Mucosa of gallbladder (tissue), 1 donor: ENCODE measurements at regions not wholly inside any gene's neighbourhood (a gene's known extent, or its start where the extent isn't known, plus 50 kb on each side); places are given as distances from the start of the nearest gene placed in this dataset.

Experiments used
- DNase-seq: peaks from one replicate; pipeline ENCODE4 v3.0.0-alpha.2; 2020; ENCODE audit warnings: low spot score
- donor health status: DM: no; HTN: no; CAD: no.

DNA sequence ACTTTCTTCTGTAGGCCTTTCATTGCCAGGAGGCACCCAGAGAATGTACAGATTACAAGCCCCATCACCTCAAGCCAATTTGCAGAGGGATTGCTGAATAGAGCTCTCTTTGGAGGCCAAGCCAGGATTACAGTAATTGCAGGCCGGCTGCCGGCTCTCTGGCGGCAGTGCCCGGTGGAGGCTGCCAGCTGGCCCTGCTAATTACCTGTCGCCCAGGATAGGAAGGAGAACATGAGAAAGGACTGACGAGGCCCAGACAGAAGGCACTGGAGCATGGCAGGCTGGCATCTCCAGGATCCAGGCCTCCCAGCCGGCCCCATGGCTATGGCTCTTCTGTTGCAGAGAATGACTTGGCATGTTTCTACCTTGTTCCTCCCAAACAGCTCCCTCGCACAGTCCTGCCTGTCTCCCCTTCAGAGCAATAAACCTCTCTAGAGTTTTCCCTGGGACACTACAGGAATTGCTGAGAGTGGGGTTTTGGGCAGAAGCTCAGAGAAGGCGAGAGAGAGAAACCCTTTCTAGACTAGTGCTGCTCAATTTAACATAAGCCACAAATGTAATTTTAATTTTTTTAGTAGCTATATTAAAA is 273.6 kb upstream of the PROK2 start:
- DNase-seq, result no peak

DNA sequence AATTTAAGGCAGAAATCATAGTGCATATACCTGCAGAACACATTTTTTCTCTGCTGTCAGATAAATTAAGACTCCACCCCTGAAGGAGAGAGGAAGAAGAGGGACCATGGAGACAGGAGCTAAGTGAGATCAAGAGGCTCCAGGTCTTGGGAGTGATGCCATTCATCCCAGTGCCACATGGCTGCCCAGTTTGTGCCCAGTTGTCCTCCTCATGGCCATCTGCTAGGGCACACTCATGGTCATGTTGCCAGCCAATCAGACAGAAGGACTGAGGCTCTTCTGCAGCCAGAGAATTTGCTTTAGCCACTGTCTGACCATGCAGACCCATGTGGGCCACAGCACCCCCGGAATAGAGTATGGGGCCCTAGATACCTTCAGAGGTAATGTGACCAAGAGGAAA is 270.5 kb upstream of the PROK2 start:
- DNase-seq, result no peak

DNA sequence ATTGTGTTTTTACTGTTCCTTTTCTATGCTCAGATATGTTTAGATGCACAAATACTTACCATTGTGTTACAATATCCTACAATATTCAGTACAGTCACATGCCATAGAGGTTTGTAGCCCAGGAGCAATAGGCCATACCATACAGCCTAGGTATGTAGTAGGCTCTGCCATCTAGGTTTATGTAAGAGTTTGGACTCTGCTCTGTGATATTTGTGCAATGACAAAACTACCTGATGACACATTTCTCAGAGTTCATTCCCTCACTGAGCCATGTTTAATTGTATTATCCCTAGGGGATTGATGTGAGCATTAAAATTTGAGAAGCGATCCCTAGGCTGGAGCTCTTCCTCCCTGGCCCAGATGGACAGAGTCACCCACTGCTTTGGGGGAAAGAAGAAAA is 270.0 kb upstream of the PROK2 start:
- DNase-seq, result no peak

DNA sequence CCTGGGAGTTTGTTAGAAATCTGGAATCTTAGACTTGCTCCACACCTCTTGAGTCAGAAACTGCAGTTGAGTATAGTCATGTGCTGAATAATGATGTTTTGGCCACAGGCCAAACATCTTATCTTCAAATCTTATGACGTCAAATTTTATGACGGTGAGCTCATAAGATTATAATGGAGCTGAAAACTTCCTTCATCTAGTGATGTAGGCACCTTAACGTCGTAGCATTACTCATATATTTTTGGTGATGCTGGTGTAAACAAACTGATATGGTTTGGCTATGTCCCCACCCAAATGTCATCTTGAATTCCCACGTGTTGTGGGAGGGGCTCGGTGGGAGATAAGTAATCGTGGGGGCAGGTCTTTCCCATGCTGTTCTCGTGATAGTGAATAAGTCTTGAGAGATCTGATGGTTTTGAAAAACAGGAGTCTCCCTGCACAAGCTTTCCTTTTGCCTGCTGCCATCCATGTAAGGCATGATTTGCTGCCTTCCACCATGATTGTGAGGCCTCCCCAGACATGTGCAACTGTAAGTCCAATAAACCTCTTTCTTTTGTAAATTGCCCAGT is 268.0 kb upstream of the PROK2 start:
- DNase-seq, result no peak

DNA sequence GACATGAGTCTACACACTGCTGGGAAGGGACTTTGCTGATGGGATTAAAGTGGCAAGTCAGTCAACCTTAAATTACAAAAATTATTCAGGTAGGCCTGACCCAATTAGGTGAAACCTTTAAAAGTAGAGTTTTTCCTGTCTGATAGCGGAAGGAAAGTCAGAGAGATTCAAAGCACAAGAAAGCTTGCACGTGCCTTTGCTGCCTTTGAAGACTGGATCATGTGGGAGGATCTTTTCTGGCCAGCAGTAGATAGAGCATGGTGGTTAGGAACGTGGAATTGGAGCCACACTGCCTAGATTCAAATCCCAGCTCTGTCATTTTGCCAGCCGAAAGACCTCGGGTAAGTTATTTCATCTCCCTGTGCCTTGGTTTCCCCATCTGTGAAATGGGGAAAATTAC is 265.8 kb upstream of the PROK2 start:
- no peak for DNase-seq

DNA sequence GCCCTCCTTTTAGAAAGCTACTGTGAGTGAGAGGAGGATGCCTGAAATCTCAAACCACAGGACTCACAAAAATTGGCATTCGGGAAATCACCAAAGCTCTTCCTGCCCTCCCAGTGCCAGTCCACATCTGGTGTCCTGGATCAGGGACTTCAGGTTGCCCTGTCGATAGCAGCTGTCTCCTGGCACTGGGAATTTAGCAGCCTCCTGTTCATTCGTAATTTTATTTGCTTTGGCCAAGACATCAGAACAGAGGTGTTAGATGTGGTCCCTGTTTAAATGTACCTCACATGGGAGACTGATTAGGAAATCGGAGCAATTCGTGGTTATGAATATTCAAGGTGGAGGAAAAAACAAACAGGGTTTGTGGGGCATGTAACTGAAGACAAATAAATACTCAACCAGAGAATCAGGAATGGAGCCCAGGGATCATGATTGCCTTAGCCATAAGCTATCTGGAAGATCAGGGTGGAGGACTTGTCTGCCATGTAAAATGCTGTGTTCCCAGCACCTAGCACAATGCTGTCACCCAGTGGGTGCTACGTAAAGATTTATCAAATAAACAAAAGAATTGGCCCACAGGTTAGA is 265.2 kb upstream of the PROK2 start:
- DNase-seq, result no peak

DNA sequence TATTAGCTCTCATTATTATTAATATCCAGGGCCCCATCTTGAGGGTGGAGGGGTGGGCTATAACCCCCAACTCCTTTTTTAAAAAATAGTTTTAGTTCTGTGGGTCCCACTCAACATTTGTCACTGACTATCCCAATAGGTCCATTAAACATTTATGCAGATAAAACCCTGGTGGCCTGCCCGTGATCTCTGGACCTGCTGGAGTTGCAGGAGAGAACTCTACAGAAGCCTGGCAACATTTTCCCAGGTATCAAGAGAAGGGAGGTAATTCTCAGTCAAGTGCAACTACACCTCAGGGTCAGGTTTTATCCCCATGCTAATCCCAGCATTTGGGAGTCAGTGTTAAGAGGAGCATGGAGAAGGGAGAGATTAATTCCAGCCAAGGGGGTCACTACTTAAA is 264.4 kb upstream of the PROK2 start:
- no peak for DNase-seq

DNA sequence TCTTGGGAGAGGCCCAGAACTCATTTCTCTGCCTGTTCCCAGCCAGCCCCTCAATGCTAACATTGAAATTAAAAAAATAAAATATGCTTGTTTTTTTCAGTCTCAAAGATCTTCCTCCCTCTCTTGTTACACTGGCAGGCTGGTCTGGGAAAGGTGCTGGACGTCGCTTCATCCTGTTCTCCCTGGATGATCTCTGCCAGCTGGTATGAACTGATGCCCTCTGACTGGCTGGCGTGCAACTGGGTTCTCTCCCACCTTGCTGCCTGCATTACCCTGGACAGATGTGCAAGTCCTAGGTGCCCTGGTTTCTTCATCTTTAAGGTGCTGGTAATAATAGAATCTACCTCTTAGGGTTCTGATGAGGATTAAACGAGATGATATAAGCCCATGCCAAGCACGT is 263.9 kb upstream of the PROK2 start:
- DNase-seq, result no peak

DNA sequence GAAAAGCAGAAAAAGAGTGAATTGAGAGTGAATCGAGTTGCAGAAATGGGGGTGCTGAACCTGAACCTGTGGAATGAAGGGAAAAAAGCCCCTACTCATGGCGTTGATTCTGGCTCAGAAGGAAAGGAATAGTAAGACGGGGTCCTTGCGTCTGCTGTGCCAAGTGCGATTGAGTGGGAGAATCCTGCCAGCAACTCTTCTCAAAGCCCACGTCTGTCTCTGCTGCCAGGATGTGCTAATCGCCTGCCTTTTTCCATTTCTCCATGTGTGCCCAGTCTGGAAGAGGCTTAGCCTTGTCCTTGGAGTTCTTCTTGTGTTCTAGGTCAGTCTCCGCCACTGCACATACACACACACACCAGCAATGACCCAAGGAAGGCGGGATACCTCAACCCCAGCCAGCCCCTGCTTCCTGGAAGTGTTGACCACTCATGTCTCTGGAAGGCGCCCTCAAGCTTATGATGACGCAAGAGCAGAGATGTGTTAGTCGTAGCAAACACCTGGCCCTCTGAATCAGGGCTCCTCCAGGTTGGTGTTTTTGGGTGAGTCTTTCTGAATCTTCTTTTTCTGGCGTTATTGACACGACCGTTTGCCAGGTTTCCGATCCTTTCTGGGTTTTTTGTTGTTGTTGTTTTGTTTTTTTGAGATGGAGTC is 262.4 kb upstream of the PROK2 start:
- DNase-seq, result no peak

DNA sequence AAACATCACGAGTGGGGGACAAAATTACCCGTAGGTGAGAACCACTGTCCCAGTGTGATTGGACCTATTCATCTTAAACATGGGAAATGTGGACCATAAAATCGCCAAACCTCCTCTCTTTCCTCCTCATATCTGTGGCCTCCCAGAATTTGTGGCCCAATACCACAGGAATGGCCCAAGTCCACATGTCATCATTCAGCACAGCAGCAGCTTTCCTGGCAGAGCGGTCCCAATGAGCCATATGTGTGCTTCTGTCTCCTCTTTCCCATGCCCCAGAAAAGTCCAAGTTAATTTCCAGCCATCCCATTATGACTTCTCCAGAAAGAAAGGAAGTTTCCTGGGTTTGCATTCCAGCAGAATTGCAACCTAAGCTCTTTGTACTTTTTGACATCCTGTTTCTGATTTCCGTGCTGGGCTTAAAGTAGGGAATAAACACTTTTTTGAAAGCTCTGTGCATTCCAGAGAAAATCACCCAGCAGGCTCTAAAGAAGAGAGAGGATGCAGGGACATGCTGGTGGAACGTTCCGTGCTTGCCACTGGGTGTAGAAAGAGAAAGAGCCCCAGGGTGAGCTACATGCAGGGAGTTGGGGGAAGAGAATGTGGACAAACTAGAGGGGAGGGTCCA is 259.4 kb upstream of the PROK2 start:
- DNase-seq, result no peak

DNA sequence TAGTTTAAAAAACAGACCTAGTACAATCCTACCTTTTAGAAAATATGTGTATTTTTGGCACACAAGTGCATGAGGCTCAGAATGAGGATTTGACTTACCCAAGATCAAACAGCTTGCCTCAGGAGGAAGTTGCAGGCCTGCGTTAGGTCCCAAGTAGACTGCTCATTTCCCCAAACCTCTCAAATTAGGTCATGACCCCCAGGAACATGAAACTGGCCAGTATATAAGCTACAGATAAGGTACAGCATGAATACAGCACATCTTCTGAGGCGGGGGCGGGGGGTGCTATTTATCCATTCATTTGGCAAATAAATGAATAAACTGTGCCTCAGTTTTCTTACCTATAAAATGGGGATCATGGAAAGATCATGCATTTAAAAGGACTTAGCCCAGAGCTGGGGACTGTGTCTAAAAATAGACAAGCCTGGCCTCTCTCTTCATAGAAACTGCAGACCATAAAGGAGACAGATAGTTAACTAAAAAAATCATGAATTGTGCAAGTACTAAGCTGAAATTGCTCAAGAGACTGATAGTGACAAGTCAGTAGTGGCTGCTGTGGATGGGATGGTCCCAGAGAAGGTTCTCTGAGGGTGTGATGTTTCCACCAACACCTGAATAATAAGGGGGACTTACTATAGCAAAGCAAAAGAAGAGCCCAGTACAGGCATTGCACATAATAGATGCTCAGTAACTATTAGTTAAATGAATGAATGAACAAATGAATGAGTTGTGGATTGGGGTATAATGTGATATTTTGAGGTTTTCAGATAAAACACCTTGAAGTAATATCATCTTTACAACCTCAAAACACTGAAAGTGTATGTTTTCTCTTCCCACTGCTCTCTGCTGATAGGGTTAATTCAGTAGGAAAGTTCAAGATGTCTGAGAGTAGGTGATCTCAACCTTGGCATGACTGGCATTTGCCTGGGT is 258.5 kb upstream of the PROK2 start:
- no peak for DNase-seq

DNA sequence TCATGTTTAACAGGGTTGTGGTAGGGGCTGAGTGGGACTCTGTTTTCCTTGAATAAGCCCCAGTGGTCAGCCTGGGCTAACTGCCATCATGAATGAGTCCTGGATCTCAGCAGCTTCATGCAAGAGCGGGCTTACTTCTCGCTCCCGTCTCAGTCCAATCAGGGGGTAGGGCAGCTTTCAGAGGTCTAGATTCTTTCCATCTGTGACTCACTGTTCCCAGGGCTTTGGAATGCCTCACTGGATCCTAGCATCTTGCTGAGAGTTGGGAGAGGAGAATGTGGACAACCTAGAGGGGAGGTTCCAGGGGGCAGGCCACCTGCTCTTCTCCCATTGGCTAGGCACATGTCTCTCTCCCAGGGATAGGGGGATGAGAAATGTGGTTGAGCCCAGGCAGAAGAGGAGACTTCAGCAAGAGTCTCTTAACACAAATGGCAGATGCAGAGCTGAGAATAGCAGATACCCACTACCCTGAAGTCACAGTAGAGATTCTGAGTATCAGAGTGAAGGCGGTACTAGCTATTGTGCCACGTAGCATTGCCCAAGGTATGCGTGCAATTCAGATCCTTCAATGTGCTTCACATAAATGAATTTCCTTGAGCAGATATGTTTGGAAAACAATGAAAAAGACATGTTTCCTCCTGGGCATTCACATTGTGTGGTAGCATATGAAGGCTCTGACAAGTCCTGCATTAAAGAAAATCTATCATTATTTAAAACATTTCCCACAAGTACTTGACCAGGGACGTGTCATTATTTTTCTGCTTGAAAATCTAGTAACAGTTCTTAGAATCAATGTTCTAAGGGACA is 257.7 kb upstream of the PROK2 start:
- DNase-seq, result no peak

DNA sequence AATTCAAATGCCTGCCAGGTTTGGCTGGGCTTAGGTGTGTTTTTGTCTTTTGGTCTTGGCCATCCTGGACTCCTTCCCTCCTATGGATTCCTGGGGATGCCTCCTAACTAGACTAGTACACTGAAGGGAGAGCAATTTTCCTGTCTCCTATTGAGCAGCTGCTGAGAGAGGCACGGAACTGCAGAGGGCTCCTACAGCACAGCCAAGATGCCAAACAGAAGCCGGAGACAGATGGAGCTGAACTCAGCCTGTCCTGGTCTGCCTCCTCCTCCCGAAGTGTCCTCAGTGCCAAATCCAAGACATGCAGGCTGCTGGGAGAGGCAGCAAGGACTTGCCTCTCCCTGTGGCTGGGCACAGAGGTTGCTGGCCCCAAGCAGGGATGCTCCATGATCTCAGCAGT is 256.6 kb upstream of the PROK2 start:
- DNase-seq, result peak; percentile 27

DNA sequence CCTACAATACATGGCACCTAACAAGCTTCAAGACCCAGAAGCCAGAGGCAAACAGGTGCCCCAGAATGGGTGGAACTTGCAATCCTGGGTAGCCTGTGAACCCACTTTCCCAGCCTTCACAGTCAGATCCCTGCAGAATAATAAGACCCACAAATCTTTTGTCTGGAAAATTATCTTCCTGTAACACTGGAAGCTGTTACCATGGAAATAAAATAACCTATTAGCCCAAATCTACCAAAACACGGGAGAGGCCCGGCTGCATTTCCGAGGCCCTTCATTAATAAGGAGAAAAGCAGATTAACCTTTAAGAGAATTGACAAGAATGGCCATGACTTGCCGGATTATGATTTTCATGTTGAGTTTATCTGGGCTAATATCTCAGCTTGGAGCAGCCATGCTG is 256.1 kb upstream of the PROK2 start:
- DNase-seq, result no peak

DNA sequence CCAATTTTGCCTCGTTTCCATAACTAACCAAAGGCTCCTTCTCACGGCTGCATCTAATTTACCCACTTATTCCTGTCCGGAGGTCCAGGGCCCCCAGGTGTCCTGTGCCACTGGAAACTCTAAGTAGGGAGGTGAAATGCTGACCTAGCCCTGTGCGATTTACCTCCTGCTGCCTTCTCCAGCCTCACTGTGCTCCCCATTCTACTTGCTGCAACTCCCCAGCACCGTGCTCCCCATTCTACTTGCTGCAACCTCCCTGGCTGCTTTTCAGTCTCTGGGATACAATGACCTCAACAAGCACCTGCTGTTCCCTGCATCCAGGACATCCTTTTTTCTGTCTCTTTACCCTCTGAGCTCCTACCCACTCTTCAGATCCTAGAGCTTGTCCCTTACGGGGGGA is 254.7 kb upstream of the PROK2 start:
- DNase-seq, result no peak

DNA sequence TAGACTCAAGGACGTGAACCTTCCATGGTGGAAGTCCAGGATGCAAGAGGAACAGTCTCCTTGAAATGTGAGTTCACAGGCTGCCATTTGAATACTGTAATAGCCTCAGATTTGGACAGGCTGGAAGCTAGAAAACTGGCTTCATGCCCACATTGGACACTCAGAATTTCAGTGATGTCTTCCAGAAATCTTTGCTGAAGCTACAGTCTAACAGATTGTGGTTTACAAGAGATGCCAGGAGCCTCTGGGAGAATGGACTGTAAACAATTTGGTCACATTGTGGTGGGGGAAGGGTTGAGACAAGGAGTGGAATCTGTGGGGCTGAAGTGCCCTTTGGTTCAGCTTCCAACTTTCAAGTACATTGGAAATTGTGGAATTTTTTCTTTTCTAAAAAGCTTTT is 252.0 kb upstream of the PROK2 start:
- DNase-seq, result peak; percentile 59

DNA sequence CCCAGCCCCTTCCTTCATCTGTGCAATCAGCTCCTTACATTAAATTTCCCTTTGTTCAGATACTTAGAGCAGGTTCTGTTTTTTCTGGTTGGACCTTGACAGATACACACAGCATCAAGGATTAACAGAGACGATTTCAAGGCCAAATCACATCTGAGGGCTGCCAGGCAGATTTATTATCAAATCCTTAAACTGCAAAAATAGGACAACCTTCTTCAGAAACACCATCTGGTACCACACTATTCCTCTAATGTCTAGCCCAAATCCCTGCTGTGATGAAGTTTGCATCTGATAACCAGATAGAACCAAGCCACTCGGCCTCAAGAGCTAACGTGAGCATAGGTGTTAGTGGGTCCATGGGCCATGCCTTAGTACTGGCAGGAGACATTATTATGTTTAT is 250.7 kb upstream of the PROK2 start:
- DNase-seq, result no peak

DNA sequence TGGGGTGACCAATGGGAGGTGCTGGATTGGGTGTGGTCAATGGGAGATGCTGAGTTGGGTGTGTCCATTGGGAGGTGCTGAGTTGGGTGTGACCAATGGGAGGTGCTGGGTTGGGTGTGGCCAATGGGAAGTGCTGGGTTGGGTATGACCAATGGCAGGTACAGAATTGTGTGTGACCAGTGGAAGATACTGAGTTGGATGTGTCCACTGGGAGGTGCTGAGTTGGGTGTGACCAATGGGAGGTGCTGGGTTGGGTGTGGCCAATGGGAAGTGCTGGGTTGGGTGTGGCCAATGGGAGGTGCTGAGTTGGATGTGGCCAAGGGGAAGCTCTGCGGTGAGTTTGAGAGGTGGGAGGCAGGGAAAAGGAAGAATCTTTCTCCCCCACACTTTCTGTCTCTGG is 250.0 kb upstream of the PROK2 start:
- DNase-seq, result no peak

DNA sequence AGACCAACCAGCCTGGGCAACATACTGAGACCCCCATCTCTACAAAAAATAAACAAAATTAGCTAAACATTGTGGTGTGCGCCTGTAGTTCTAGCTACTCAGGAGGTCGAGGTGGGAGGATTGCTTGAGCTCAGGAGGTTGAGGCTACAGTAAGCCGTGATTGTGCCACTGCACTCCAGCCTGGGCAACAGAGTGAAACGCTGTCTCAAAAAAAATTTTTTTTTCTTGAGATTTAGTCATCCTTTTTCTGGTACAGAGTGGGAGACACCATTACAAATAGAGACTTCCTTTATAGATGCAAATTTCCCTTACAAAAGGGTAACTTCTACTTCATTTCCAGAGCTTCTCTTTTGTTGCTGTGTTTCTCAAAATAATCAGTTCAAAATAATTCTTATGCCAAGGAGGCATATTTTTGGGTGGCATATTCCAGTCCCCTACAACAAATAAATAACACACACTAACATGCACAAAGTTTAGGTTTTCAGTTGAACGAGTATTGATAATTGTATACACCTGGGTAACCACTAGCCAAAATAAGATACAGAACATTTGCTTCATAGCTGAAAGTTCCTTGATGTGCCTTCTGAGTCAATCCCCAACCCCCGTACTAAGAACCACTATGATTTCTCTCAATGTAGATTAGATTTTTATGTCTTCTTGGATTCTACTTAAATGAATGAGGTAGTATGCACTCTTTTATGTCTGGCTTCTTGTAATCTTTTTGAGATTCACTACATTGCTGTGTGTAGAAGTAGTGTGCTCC is 248.9 kb upstream of the PROK2 start:
- DNase-seq, result no peak

DNA sequence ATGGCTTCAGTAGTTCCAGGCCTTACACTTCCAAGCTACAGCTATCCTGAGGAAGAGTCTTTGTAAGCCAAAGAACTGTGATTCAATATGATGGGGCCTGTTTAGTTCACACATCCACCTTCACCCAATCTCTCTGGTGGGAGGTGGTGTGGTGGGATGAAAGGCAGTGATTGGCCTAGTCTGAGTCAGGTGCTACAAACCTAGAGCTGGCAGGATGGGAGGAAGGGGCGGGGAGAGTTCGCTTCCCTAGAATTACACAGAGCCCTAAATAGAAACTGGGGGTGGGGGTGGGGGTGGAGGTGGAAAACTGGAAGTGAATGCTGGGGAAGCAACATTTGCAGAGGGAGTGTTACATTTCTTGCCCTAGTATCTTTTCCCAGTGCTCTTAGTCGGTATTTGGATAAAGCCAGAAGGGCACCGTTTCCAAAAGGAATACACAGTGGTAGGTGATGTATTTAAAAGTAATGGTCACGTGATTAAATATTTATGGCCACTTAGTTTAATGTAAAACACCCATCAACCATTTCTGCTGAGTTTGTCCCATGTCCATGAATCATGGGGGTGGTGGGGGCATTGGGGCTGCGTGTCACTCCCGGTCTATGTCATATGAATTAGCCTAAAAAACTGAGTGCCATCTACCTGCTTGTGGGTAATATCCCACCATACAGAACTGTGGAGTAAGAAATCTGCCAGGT is 247.6 kb upstream of the PROK2 start:
- no peak for DNase-seq
